Bronchial epithelial cell (primary cell): ENCODE measurements at regions not wholly inside any gene's neighbourhood (a gene's known extent, or its start where the extent isn't known, plus 50 kb on each side); places are given as distances from the start of the nearest gene placed in this dataset.
"Not testable (repeated sequence)": the region's sequence is repeated elsewhere in the genome, so short reads cannot be mapped to it uniquely, and the experiment has no call there.

Source experiments
- DNase-seq: peaks from one replicate; pipeline ENCODE4 v3.0.0-alpha.2; 2010; ENCODE audit warnings: low read depth
- FAIRE-seq: peaks from 2 replicates; lab custom pipeline; 2011; peaks lifted over from hg19 to GRCh38; lab: Jason Lieb, UNC
- H3K27me3 ChIP-seq: 2 replicates; pipeline ENCODE4 v1.5.1; 2011; ENCODE audit warnings: low read length; ENCODE audit not compliant: control insufficient read depth, insufficient read depth
- H3K36me3 ChIP-seq: 2 replicates; pipeline ENCODE4 v1.5.1; 2011; ENCODE audit warnings: low read length; ENCODE audit not compliant: control insufficient read depth, insufficient read depth
- H3K4me3 ChIP-seq: 2 replicates; pipeline ENCODE4 v1.5.1; 2011; ENCODE audit warnings: mild to moderate bottlenecking, low read depth, low read length, control low read depth
- TF ChIP-seq, protein P1 (sequence below): IDR thresholded peaks from 2 replicates; pipeline ENCODE4 v1.5.1; 2011; ENCODE audit warnings: mild to moderate bottlenecking, moderate library complexity, low read length, control low read depth, inconsistent platforms; ENCODE audit not compliant: insufficient read depth, severe bottlenecking

DNA sequence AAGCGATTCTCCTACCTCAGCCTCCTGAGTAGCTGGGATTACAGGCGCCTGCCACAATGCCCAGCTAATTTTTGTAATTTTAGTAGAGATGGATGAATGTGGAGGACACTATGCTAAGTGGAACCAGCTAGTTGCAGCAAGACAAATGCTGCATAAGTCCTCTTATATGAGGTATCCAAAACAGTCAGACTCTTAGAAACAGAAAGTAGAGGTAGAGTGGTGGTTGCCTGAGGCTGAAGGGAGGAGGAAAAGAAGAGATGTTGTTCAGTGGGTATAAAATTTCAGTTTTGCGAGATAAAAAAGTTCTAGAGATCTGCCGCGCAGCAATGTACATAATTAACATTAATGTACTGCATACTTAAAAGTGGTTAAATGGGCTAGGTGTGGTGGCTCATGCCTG, 145.3 kb upstream of the SPRED2 start:
- no peak for DNase-seq
- TF ChIP-seq, protein P1, sequence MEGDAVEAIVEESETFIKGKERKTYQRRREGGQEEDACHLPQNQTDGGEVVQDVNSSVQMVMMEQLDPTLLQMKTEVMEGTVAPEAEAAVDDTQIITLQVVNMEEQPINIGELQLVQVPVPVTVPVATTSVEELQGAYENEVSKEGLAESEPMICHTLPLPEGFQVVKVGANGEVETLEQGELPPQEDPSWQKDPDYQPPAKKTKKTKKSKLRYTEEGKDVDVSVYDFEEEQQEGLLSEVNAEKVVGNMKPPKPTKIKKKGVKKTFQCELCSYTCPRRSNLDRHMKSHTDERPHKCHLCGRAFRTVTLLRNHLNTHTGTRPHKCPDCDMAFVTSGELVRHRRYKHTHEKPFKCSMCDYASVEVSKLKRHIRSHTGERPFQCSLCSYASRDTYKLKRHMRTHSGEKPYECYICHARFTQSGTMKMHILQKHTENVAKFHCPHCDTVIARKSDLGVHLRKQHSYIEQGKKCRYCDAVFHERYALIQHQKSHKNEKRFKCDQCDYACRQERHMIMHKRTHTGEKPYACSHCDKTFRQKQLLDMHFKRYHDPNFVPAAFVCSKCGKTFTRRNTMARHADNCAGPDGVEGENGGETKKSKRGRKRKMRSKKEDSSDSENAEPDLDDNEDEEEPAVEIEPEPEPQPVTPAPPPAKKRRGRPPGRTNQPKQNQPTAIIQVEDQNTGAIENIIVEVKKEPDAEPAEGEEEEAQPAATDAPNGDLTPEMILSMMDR = no peak
- no peak for FAIRE-seq
- no peaks in the 10 kb centered on the region for H3K36me3 ChIP-seq
- H3K4me3 ChIP-seq = no peak overlapping the region
- H3K27me3 ChIP-seq = no peaks in the 10 kb centered on the region

DNA sequence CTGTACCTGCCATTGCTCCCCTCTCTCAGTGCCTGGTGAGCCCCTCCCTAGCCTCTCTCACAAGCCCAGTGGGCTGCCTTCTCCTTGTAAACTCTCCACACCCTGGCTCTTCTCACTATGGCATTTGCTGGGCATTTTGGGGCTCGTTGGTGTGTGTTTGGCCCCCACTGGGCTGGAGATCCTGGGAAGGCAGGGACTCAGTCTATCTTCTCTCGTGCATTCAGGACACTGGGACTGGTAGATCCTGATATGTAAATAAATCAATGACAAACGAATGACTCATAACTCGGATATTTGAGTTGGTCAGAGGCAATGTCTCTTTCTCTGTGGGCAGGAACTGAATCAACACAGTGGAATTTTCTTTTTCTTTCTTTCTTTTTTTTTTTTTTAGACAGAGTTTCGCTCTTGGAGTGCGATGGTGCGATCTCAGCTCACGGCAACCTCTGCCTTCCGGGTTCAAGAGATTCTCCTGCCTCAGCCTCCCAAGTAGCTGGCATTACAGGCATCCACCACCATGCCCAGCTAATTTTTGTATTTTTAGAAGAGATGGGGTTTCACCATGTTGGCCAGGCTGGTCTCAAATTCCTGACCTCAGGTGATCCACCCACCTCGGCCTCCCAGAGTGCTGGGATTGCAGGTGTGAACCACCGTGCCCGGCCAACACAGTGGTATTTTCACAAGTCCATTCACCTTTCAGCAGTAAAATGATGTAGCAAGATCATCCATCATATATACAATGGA, 144.6 kb upstream of the SPRED2 start:
- DNase-seq (peak; percentile 97), FAIRE-seq (no peak)
- Histone ChIP-seq H3K36me3 (no peaks in the 10 kb centered on the region), H3K27me3 (no peaks in the 10 kb centered on the region), H3K4me3 (no peak overlapping the region)
- TF ChIP-seq, protein P1 = no peak

DNA sequence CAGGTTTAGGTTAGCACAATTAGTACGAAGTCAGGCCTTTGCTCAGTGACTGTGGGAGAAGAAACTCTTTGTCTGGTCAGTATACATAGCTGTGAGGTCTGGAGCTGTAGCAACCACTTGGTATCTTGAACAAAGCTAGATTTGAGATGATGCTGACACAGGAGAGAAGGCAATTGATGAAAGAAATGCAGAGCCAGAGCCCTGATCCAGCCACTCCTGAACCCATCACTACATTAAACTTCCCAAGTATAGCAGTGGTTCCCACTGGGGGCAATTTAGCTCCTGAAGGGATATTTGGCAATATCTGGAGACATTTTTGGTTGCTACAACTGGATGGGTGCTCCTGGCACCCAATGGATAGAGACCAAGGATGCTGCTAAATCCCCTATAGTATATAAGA, 143.9 kb upstream of the SPRED2 start:
- FAIRE-seq (no peak), DNase-seq (no peak)
- no peaks in the 10 kb centered on the region for H3K27me3 ChIP-seq
- no peaks in the 10 kb centered on the region for H3K36me3 ChIP-seq
- H3K4me3 ChIP-seq = no peak overlapping the region
- TF ChIP-seq, protein P1 = no peak

DNA sequence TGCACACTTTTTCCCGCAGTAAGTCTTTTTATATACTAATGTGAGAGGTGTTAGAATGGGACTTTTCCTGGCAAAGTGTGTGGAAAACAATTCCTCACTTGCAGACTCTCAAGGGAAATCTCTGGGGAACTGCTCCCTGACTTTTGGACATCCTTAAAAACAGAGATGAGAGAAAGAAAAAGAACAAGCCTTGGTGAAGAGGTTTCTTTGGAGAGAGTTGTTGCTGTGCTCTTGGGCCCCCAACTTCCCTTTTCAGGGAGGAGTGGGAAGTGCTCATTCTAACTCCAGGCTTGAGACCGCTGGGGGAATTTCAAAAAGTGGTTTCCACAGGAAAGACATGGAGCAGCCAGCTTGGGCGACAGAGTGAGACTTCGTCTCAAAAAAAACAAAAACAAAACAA, 142.6 kb upstream of the SPRED2 start:
- FAIRE-seq (no peak), DNase-seq (no peak)
- Histone ChIP-seq H3K27me3 (no peaks in the 10 kb centered on the region), H3K4me3 (no peak overlapping the region), H3K36me3 (no peaks in the 10 kb centered on the region)
- TF ChIP-seq, protein P1 = no peak

DNA sequence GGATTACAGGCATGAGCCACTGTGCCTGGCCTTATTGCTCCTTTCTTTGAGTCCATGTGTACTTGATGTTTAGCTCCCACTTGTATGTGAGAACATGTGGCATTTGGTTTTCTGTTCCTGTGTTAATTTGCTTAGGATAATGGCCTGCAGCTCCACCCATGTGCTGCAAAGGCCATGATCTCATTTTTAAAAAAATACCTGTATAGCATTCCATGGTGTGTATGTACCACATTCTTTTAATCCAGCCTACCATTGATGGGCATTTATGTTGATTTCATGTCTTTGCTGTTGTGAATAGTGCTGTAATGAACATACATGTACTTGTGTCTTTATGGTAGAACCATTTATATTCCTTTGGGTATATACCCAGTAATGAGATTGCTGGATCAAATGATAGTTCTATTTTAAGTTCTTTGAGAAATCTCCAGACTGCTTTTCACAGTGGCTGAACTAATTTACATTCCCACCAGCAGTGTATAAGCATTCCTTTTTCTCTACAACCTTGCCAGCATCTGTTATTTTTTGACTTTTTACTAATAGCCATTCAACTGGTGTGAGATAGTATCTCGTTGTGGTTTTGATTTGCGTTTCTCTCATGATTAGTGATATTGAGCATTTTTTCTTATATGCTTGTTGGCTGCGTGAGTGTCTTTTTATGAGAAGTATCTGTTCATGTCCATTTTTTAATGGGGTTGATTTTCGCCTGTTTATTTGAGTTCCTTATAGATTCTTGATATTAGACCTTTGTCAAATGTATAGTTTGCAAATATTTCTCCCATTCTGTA, 136.4 kb upstream of the SPRED2 start:
- not testable (repeated sequence) for H3K36me3 ChIP-seq, H3K27me3 ChIP-seq, FAIRE-seq, H3K4me3 ChIP-seq
- DNase-seq = peak; percentile 51

DNA sequence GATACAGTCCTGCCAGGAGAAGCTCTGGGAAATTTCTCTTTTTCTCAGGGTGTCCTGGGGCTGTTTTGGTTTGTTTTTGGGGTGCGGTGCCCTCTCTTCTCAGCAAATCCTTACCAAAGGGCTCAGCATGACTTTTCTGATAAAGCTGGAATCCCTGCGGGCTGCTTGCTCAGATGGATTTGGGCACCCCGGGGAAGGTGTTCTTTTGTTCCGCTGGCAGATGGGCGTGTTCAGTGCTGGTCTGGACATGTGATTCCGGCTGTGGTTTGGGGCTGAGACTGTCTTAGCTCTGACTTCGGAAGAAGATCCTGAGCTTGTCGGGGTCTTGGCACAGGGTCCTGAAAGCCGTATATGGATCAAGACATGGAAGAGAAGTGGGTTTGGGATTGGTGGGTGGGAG, 134.2 kb upstream of the SPRED2 start:
- FAIRE-seq (no peak), DNase-seq (peak; percentile 90)
- Histone ChIP-seq H3K36me3 (no peaks in the 10 kb centered on the region), H3K27me3 (no peaks in the 10 kb centered on the region), H3K4me3 (peak overlapping the region; percentile 49)
- TF ChIP-seq, protein P1 = no peak
